ENCODE measurements at regions not wholly inside any gene's neighbourhood (a gene's known extent, or its start where the extent isn't known, plus 50 kb on each side); places are given as distances from the start of the nearest gene placed in this dataset.

GRCh38 chr18:73669297-73669696 is 478.3 kb downstream of the FBXO15 start:
- DNase-seq (ENCODE audit: low read depth) = no peak
- TF ChIP-seq CTCF (conservative IDR thresholded peaks at IDR 0.05; ENCODE audit: low read depth, low read length) = no peak
- no peak overlapping the region for H3K4me3 ChIP-seq (ENCODE audit: low read depth, low read length)

DNA sequence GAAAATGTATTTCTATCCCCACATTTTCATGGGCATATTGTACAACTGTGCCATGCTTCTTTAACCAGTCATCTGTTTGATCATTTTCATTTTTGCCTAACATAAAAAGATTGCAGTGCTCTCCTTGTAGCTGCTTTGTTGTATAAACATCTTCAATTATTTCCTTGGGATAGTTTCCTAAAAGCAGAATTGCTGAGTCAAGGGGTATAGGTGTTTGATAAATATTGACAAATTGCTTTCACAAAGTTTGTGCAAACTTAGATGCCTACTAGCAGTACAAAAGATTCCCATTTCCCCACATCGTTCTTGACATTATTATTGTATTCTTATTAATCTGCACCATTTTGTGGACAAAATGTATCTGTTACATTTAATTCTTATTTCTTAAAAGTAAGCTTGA is 479.6 kb downstream of the FBXO15 start:
- no peak for DNase-seq (ENCODE audit: low read depth)
- TF ChIP-seq CTCF (conservative IDR thresholded peaks at IDR 0.05; ENCODE audit: low read depth, low read length) = no peak
- H3K4me3 ChIP-seq (ENCODE audit: low read depth, low read length) = no peak overlapping the region

DNA sequence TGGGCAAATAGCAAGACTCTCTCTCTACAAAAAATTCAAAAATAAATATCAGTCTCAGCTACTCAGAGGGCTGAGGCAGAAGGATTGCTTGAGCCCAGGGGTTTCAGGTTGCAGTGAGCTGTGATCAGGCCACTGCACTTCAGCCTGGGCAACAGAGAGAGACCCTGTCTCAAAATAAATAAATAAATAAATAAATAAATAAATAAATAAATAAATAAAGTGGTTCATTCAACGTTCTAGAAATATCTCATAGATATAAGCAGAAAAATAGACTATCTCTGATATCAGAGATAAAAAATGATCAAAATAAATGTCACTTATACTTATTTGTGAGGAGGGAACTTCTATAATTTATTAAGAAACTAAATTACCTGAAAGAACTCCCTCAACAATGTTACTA is 480.9 kb downstream of the FBXO15 start:
- TF ChIP-seq CTCF (conservative IDR thresholded peaks at IDR 0.05; ENCODE audit: low read depth, low read length) = no peak
- no peak overlapping the region for H3K4me3 ChIP-seq (ENCODE audit: low read depth, low read length)
- no peak for DNase-seq (ENCODE audit: low read depth)

GRCh38 chr18:73664896-73665295 is 482.7 kb downstream of the FBXO15 start:
- no peak overlapping the region for H3K4me3 ChIP-seq (ENCODE audit: low read depth, low read length)
- no peak for DNase-seq (ENCODE audit: low read depth)
- no peak for TF ChIP-seq CTCF (conservative IDR thresholded peaks at IDR 0.05; ENCODE audit: low read depth, low read length)

DNA sequence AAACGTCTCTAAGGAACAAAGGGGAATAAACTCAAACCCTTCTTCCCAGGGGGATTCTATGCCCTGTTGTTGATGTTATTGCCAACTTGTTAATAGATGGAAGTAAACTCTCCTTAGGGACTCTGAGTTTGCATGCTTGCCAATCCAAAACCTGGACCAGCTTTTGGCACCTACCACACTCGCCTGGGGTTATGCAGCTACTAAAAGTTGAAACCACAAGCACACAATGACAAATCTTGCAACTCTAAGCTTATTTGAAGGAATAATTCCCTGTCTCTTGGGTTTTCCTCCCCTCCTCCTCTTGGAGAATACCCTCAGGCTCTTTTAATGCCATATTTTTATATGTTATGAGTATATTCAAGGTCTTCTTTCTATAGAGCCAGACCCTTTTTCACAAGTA is 484.1 kb downstream of the FBXO15 start:
- no peak overlapping the region for H3K4me3 ChIP-seq (ENCODE audit: low read depth, low read length)
- TF ChIP-seq CTCF (conservative IDR thresholded peaks at IDR 0.05; ENCODE audit: low read depth, low read length) = no peak
- DNase-seq (ENCODE audit: low read depth) = no peak

DNA sequence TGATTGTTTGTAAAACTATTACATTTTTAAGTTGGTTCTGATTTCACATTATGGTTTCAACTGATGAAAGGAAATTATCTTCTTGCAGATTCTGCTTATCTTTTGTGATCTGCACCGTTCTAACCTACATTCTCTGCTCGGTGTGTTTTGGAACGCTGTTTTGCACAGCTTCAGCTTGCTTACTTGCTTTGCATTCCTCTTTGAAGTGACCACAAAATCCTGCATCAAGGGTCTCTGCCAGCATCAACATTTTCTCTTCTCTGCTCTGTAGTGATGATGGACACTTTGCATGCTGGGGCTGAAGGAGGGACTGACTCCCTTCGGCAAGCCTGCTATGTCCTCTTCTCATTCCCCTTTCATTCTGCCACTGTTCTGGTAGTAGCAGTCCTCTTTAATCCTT is 485.2 kb downstream of the FBXO15 start:
- no peak for TF ChIP-seq CTCF (conservative IDR thresholded peaks at IDR 0.05; ENCODE audit: low read depth, low read length)
- H3K4me3 ChIP-seq (ENCODE audit: low read depth, low read length) = no peak overlapping the region
- DNase-seq (ENCODE audit: low read depth) = no peak

GRCh38 chr18:73660931-73661856 is 486.4 kb downstream of the FBXO15 start:
- no peak for DNase-seq (ENCODE audit: low read depth)
- TF ChIP-seq CTCF (conservative IDR thresholded peaks at IDR 0.05; ENCODE audit: low read depth, low read length) = no peak
- H3K4me3 ChIP-seq (ENCODE audit: low read depth, low read length) = no peak overlapping the region

Data from epithelial cell of proximal tubule (primary cell).